Panc1 (cell line): ENCODE measurements at regions not wholly inside any gene's neighbourhood (a gene's known extent, or its start where the extent isn't known, plus 50 kb on each side); places are given as distances from the start of the nearest gene placed in this dataset.

Source experiments
- ATAC-seq: fragments of 200-7000 bp; cut with Tn5 transposase; 2 replicates; pipeline ENCODE4 v1.9.1; 2020; ENCODE audit warnings: mild to moderate bottlenecking, moderate library complexity
- BruUV-seq: library from RNA; stranded (reverse); fragments of 400-500 nt; replicated peaks from 2 replicates; lab custom pipeline; 2021; lab: Mats Ljungman, UMichigan
- CTCF ChIA-PET: fragments of 300-600 bp; sonication (Branson Sonifier 250); formaldehyde crosslinking; loops from one replicate; lab custom pipeline; 2022; ENCODE audit warnings: antibody characterized with exemption; lab: Charles Lee
- POLR2A ChIA-PET: fragments of 300-600 bp; sonication (Branson Sonifier 250); formaldehyde crosslinking; loops from one replicate; lab custom pipeline; 2022; ENCODE audit warnings: antibody characterized with exemption; lab: Charles Lee
- DNase-seq: peaks from one replicate; pipeline ENCODE4 v3.0.0-alpha.2; 2010; ENCODE audit warnings: low read depth, low spot score
- H3K27ac ChIP-seq: 2 replicates; pipeline ENCODE4 v1.5.1; 2011; ENCODE audit warnings: mild to moderate bottlenecking, low read length, inconsistent platforms
- H3K27me3 ChIP-seq: fragments of 200-500 bp; sonication (Bioruptor generic); 2 replicates; pipeline ENCODE4 v1.6.0; 2014; ENCODE audit warnings: low read length, inconsistent platforms; ENCODE audit not compliant: control insufficient read depth, insufficient read depth
- H3K36me3 ChIP-seq: fragments of 200-500 bp; sonication (Bioruptor generic); 2 replicates; pipeline ENCODE4 v1.5.1; 2014; ENCODE audit warnings: inconsistent platforms, mild to moderate bottlenecking, low read length, moderate library complexity; ENCODE audit not compliant: control insufficient read depth, insufficient read depth
- H3K4me1 ChIP-seq: 2 replicates; pipeline ENCODE4 v1.5.1; 2011; ENCODE audit warnings: inconsistent platforms, mild to moderate bottlenecking, low read length, moderate library complexity; ENCODE audit not compliant: control insufficient read depth, insufficient read depth
- H3K4me3 ChIP-seq, 2 experiments: 2 replicates each; pipeline ENCODE4 v1.5.1; 2011 to 2012; ENCODE audit warnings: low read depth in 2 of 2, low read length in 2 of 2, mild to moderate bottlenecking in 2 of 2, inconsistent platforms in 1 of 2, moderate library complexity in 1 of 2
- H3K9me3 ChIP-seq: fragments of 200-500 bp; sonication (Bioruptor generic); 2 replicates; pipeline ENCODE4 v1.5.1; 2014; ENCODE audit warnings: low read depth, mild to moderate bottlenecking, inconsistent platforms, low read length, moderate library complexity; ENCODE audit not compliant: control insufficient read depth, insufficient read depth
- POLR2AphosphoS5 ChIP-seq: IDR thresholded peaks from 2 replicates; pipeline ENCODE4 v1.6.1; 2012; ENCODE audit warnings: mild to moderate bottlenecking, low read depth, low read length, moderate library complexity
- SIN3A ChIP-seq: IDR thresholded peaks from 2 replicates; pipeline ENCODE4 v1.6.1; 2012; ENCODE audit warnings: low read depth, mild to moderate bottlenecking, low read length, moderate library complexity, borderline replicate concordance; ENCODE audit not compliant: insufficient read depth
- TCF7L2 ChIP-seq: IDR thresholded peaks from 2 replicates; pipeline ENCODE4 v1.6.1; 2011; ENCODE audit warnings: mild to moderate bottlenecking, low read depth, low read length, inconsistent platforms
- in situ Hi-C: cut with HindIII; loops from 2 replicates; pipeline ENCODE4 v1.10.0; 2016; ENCODE audit warnings: low sequenced_read_pairs, low pct_unique_long_range_greater_than_20kb
- intact Hi-C: fragments of 100-400 bp; cut with micrococcal nuclease; formaldehyde crosslinking; loops from one replicate; pipeline ENCODE4 v1.10.0; 2022; ENCODE audit not compliant: unreplicated experiment
- TF ChIP-seq, protein P1 (sequence below), 2 experiments: IDR thresholded peaks; 2 replicates each; pipeline ENCODE4 v1.6.1; 2011 to 2012; ENCODE audit warnings: low read depth in 2 of 2, control low read depth in 1 of 2, low read length in 1 of 2, mild to moderate bottlenecking in 1 of 2, moderate library complexity in 1 of 2; ENCODE audit not compliant: insufficient read depth in 1 of 2
- TF ChIP-seq, protein P2 (sequence below): fragments of 450-650 bp; IDR thresholded peaks from 2 replicates; pipeline ENCODE4 v1.5.1; 2017; ENCODE audit warnings: mild to moderate bottlenecking

DNA sequence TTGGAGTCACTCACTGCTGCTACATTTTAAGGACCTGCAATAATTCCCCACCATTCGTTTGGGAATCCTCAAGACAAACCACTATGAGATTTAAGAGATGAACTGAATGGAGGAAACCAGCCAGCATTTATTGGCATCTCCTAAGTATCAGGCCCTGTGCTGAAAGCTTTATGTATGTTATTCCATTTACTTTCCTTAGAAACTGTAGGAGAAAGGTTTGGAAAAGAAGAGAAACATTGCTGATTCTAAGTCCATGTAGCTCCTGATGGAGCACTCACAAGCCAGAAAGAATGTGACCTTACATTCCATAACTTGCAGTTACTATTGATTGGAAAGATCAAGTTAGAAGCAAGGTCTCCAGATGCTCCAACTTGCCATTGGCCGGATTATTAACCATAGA lies 267.4 kb downstream of the GAS1 start:
- TF ChIP-seq SIN3A (no peak), TCF7L2 (no peak), POLR2AphosphoS5 (no peak)
- TF ChIP-seq, protein P1, sequence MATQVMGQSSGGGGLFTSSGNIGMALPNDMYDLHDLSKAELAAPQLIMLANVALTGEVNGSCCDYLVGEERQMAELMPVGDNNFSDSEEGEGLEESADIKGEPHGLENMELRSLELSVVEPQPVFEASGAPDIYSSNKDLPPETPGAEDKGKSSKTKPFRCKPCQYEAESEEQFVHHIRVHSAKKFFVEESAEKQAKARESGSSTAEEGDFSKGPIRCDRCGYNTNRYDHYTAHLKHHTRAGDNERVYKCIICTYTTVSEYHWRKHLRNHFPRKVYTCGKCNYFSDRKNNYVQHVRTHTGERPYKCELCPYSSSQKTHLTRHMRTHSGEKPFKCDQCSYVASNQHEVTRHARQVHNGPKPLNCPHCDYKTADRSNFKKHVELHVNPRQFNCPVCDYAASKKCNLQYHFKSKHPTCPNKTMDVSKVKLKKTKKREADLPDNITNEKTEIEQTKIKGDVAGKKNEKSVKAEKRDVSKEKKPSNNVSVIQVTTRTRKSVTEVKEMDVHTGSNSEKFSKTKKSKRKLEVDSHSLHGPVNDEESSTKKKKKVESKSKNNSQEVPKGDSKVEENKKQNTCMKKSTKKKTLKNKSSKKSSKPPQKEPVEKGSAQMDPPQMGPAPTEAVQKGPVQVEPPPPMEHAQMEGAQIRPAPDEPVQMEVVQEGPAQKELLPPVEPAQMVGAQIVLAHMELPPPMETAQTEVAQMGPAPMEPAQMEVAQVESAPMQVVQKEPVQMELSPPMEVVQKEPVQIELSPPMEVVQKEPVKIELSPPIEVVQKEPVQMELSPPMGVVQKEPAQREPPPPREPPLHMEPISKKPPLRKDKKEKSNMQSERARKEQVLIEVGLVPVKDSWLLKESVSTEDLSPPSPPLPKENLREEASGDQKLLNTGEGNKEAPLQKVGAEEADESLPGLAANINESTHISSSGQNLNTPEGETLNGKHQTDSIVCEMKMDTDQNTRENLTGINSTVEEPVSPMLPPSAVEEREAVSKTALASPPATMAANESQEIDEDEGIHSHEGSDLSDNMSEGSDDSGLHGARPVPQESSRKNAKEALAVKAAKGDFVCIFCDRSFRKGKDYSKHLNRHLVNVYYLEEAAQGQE (IDR thresholded peaks at IDR 0.05; ENCODE audit: insufficient read depth in 1 of 2, low read depth in 2 of 2, low read length in 1 of 2), result no peak
- TF ChIP-seq, protein P2, sequence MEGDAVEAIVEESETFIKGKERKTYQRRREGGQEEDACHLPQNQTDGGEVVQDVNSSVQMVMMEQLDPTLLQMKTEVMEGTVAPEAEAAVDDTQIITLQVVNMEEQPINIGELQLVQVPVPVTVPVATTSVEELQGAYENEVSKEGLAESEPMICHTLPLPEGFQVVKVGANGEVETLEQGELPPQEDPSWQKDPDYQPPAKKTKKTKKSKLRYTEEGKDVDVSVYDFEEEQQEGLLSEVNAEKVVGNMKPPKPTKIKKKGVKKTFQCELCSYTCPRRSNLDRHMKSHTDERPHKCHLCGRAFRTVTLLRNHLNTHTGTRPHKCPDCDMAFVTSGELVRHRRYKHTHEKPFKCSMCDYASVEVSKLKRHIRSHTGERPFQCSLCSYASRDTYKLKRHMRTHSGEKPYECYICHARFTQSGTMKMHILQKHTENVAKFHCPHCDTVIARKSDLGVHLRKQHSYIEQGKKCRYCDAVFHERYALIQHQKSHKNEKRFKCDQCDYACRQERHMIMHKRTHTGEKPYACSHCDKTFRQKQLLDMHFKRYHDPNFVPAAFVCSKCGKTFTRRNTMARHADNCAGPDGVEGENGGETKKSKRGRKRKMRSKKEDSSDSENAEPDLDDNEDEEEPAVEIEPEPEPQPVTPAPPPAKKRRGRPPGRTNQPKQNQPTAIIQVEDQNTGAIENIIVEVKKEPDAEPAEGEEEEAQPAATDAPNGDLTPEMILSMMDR, result no peak
- ChIA-PET CTCF (no interaction called here), POLR2A (no interaction called here)
- no peaks in the 10 kb centered on the region for H3K9me3 ChIP-seq
- DNase-seq, result no peak
- no peaks in the 10 kb centered on the region for H3K27me3 ChIP-seq
- H3K36me3 ChIP-seq, result no peaks in the 10 kb centered on the region
- intact Hi-C loops (no loop called here), in situ Hi-C loops (no loop called here)
- BruUV-seq, result no TSS peak
- H3K4me1 ChIP-seq, result no peaks in the 10 kb centered on the region
- ATAC-seq, result no peak
- no peak overlapping the region for H3K27ac ChIP-seq
- H3K4me3 ChIP-seq, result no peak overlapping the region

DNA sequence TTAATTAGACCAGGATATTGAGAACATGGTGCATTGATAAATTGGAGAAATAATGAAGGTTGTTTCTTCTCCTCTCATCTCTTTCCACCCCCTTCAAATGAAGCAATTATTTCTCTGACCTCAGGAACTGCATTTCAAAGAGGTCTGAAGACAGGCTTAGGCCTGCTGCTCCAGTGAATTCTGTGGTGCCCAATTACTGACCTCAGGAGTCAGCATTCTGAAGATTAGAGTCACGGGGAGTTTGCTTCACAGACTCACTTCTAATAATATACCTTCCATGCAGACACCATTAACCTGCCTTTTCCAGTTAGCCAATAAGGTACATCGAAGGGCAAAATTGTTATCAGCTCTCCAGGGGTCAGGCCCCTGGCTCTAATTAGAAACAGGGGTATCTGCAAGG lies 270.9 kb downstream of the GAS1 start:
- CTCF ChIA-PET, result no interaction called here
- TF ChIP-seq POLR2AphosphoS5, result no peak
- TF ChIP-seq, protein P2, result no peak
- TF ChIP-seq, protein P1 (IDR thresholded peaks at IDR 0.05; ENCODE audit: insufficient read depth in 1 of 2, low read depth in 2 of 2, low read length in 1 of 2), result no peak
- no peak for TF ChIP-seq TCF7L2
- intact Hi-C loops (no loop called here), in situ Hi-C loops (no loop called here)
- H3K4me3 ChIP-seq, result no peak overlapping the region
- BruUV-seq, result no TSS peak
- no peak overlapping the region for H3K27ac ChIP-seq
- no peaks in the 10 kb centered on the region for H3K9me3 ChIP-seq
- no peak for DNase-seq
- H3K27me3 ChIP-seq, result no peaks in the 10 kb centered on the region
- POLR2A ChIA-PET, result no interaction called here
- no peak for ATAC-seq
- no peaks in the 10 kb centered on the region for H3K4me1 ChIP-seq
- no peaks in the 10 kb centered on the region for H3K36me3 ChIP-seq
